GM18873 (cell line): ENCODE measurements at regions not wholly inside any gene's neighbourhood (a gene's known extent, or its start where the extent isn't known, plus 50 kb on each side); places are given as distances from the start of the nearest gene placed in this dataset.
"Not testable (repeated sequence)": the region's sequence is repeated elsewhere in the genome, so short reads cannot be mapped to it uniquely, and the experiment has no call there.

ENCODE experiments used
- ATAC-seq: cut with Tn5 transposase; IDR thresholded peaks from one replicate; pipeline ENCODE4 v1.9.1; 2021; ENCODE audit warnings: mild to moderate bottlenecking, moderate library complexity, moderate number of reproducible peaks; ENCODE audit not compliant: unreplicated experiment, low FRiP score

GRCh38 chr7:68187532-68187931, 1190.9 kb downstream of the TYW1 start:
- ATAC-seq, result no peak

GRCh38 chr7:68192941-68193340, 1196.3 kb downstream of the TYW1 start:
- ATAC-seq, result no peak

DNA sequence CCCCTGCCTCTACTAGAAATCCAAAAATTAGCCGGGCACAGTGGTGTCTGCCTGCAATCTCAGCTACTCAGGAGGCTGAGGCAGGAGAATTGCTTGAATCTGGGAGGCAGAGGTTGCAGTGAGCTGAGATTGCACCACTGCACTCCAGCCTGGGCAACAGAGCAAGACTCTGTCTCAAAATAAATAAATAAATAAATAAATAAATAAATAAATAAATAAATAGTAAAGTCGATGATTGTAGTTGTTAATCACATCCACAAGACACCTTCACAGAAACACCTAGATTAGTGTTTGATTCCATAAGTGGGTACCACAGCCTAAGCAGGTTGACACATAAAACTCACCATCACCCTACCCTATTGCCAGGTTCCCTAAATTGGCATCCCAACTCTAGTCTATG, 1199.0 kb downstream of the TYW1 start:
- not testable (repeated sequence) for ATAC-seq

DNA sequence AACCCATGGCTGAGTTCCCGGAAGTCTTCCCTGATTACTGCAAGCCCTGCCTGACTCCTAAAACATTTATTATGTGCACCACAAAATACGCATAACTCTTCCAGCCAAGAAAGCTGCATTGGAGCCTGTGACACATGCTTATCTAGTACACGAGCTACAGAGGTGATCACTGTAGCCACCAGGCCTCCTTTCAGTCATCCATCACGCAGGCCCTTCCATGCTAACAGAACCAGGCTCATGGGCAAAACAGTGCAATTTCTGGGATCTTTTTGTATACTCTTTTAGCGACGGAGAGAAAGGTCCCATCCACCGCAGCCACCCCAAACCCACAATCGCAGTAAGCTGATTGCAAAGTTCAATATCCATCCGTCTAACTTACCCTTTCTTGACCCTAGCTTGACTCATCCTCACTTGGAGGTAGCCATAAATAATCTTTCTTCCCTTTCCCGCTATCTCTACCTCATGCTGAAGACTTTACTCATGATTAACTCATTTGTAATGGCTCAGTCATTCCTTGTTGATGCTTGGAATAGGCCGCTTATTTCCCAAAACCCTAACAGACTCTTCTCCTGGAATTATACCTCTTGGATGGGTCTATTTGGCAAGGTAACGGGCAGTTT, 1203.5 kb downstream of the TYW1 start:
- no peak for ATAC-seq

DNA sequence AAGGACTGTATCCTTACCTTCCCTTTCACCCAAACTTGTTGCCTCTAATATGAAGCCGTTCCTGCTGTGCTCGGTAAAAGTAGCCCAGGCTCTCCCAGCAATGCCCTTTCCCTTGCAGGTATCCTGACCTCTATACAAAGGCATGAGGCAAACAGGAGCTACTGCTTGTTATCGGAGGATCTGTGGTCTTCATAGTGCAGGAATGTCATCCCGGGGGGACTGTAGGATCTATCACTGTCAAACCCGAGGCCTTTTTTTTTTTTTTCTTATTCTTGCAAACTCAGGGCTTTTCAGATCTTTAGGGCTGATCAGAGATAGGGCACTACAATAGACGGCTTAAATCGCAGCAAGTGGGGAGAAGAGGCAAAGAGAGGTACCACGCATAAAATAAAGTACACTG, 1206.6 kb downstream of the TYW1 start:
- ATAC-seq, result no peak

GRCh38 chr7:68205826-68206225, 1209.2 kb downstream of the TYW1 start:
- ATAC-seq, result no peak

DNA sequence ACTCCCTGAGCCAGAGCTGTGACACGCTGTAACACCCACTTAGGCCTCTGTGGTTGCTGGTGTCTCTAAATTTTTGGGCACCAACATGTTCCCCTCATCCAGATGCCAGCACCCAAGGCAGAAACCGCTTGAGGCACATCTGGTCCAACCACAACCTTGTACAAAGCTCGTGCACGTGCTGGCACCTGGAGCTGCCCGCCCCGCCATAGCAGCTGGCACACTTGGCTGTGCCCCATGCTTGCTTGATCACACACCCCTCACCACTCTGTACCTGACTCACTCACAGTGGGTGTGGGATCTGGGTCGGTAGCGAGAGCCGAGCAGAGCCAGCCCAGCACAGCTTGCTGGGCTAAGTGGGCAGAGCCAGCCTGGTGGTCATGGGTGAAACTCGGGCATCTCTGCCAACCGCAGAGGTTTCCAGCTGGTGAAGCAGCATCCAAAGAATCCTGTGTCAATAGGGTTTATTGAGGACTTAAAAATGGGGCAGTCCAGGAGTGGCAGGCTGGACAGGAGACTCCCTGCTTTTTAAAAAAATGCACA, 1210.4 kb downstream of the TYW1 start:
- no peak for ATAC-seq

DNA sequence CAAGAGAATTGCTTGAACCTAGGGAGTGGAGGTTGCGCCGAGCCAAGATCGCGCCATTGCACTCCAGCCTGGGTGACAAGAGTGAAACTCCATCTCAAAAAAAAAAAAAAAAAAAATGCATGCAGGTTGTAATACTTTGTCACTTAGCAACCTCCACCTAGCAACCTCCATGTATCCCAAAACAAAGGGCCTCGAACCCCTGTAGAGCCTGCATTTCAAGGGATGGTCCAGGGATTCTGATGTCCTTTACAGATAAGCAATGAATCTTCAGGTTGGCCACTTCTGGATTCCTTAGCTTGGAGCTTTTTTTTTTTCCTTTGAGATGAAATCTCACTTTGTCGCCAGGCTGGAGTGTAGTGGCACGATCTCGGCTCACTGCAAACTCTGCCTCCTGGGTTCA, 1211.0 kb downstream of the TYW1 start:
- no peak for ATAC-seq

GRCh38 chr7:68209486-68209885, 1212.9 kb downstream of the TYW1 start:
- ATAC-seq, result no peak

- ATAC-seq, result no peak
Measured at GRCh38 chr7:68213838-68214237, 1217.2 kb downstream of the TYW1 start.

- ATAC-seq, result no peak
Measured at GRCh38 chr7:68216051-68216450, 1219.4 kb downstream of the TYW1 start.

GRCh38 chr7:68217426-68217825, 1220.8 kb downstream of the TYW1 start:
- no peak for ATAC-seq

DNA sequence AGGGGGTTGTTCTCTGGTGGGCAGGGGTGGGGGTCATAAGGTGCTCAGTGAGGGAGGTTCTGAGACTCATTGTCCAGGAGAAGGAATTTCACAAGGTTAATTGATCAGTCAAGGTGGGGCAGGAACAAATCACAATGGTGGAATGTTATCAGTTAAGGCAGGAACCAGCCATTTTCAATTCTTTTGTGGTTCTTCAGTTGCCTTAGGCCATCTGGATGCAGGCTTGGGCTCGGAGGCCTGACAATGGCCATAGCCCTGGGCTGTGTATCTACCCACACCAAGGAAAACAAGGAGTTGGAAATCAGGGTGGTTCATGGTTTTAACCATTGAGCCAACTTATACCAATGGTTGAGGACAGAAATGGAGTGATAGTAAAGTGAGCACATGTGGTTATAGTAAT, 1221.8 kb downstream of the TYW1 start:
- no peak for ATAC-seq

- ATAC-seq, result no peak
Measured at GRCh38 chr7:68222311-68222710, 1225.7 kb downstream of the TYW1 start.

DNA sequence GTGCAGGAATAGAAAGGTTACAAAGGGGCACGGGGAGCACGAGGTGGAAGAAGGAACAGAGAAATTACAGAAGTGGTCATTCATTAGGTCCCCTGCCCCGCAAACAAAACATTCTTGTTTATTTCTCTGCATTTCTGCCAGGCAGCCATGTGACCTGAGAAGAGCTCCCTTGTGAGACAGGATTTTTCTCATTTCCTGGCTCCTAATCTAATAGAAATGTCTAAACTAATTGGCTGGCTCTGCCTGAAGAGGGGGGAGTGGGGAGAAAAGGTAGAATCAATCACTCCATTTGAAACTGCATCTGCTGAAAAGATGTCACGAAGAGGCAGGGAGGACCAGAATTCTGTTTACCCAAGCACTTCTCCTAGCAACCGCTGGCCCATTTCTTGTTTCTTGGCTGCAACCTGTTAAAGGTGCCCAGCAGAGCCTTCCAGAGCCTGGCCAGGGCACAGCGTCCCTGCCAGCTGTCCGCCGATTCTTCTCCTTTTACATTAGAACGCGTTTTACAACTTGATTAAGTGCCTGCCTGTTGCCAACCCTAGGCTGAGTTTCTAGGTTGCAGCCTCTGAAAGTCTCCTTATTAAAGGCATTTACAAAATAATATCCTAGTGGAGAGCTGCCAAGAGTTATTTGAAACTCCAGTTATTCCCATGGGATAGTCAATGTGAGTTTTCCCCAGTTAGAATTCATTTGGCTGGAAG, 1227.6 kb downstream of the TYW1 start:
- no peak for ATAC-seq

- ATAC-seq, result not testable (repeated sequence)
Measured at GRCh38 chr7:68231011-68231410, 1234.4 kb downstream of the TYW1 start.

GRCh38 chr7:68235937-68236336, 1239.3 kb downstream of the TYW1 start:
- no peak for ATAC-seq

DNA sequence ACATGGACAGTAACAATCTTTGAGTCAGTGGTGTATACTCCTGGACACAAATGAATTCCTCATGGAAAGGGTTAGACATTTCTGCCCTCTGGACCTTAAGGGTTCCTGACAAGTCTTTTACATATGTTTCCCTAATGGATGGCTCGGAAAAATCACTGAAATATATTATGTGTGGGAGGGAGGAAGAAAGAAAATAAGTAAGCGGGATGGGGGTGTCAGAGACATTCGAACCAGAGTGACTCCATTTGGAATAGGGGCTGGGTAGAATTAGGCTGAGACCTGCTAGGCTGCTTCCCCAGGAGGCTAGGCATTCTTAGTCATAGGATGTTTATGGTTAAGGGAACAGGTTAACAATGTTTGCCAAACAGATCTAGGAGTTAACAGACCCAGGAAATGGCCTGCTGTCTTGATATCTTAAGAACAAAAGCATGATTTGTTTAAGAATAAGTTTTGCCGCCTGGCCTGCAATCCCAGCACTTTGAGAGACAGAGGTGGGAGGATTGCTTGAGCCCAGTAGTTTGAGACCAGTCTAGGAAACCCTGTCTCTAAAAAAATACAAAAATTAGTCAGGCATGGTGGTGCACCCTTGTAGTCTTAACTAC, 1241.7 kb downstream of the TYW1 start:
- ATAC-seq, result no peak

GRCh38 chr7:68243128-68243527, 1246.5 kb downstream of the TYW1 start:
- no peak for ATAC-seq

DNA sequence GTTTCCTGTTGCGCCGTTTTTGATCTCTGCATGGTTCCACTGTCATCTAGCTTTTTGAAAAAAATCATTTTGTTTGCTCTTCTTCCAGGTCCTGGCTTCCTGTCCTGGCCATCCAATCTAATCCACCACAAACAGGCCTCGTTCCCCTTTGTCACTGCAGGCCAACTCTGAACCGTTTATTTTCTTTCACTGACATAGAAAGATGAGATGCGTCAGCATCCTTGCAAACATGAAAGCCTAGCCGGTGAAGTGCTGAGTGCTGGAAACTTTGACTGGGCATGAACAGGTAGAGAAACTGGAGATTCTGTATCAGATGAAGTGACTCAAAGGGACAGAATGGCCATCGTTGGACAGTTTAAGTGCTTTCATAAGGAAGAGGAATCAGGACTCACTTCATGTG, 1247.8 kb downstream of the TYW1 start:
- no peak for ATAC-seq

DNA sequence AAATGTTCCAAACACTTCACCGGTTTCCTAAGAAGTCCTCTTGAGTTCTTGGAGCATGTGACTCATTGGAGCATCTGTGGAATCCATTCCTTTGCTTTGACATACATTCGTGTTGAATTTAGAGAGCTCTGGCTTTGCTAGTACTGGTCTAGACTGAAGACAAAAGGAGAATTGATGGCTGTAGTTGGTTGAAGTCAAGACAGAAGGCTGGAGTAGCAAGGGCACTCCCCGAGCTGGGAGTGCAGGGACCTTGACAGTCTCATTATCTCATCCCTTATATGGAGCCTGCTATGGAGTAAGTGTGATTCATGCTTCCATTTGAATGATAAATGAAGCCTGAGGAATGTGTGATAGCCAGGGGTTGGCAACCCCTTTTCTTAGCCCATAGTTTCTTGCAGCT, 1249.1 kb downstream of the TYW1 start:
- no peak for ATAC-seq

- ATAC-seq, result no peak
Measured at GRCh38 chr7:68246189-68246633, 1249.6 kb downstream of the TYW1 start.
